Keratinocyte (primary cell): ENCODE measurements at regions not wholly inside any gene's neighbourhood (a gene's known extent, or its start where the extent isn't known, plus 50 kb on each side); places are given as distances from the start of the nearest gene placed in this dataset.

Experiments
- DNase-seq: peaks from one replicate; pipeline ENCODE4 v3.0.0-alpha.2; 2011; ENCODE audit warnings: low read depth, missing footprints, low spot score
- FAIRE-seq: peaks from 2 replicates; lab custom pipeline; 2011; peaks lifted over from hg19 to GRCh38; lab: Jason Lieb, UNC
- H2AFZ ChIP-seq: 2 replicates; pipeline ENCODE4 v1.6.0; 2012; ENCODE audit warnings: low read length, control low read depth, inconsistent platforms; ENCODE audit not compliant: control insufficient read depth
- H3K27ac ChIP-seq: 2 replicates; pipeline ENCODE4 v1.5.1; 2011; ENCODE audit warnings: low read length; ENCODE audit not compliant: control insufficient read depth, insufficient read depth
- H3K27me3 ChIP-seq: 3 replicates; pipeline ENCODE4 v1.6.0; 2011; ENCODE audit warnings: low read length; ENCODE audit not compliant: control insufficient read depth, insufficient read depth; ENCODE audit errors: extremely low read depth
- H3K36me3 ChIP-seq, 2 experiments: 2 replicates in 1 of 2; 3 replicates in 1 of 2; pipeline ENCODE4 v1.5.1; 2011; ENCODE audit warnings: low read length in 2 of 2, mild to moderate bottlenecking in 1 of 2; ENCODE audit not compliant: control insufficient read depth in 2 of 2, insufficient read depth in 2 of 2; ENCODE audit errors: extremely low read depth in 1 of 2
- H3K4me1 ChIP-seq: 3 replicates; pipeline ENCODE4 v1.5.1; 2011; ENCODE audit warnings: low read length; ENCODE audit not compliant: control insufficient read depth, insufficient read depth; ENCODE audit errors: extremely low read depth
- H3K4me2 ChIP-seq: 3 replicates; pipeline ENCODE4 v1.6.0; 2011; ENCODE audit warnings: low read depth, low read length; ENCODE audit not compliant: control insufficient read depth, insufficient read depth; ENCODE audit errors: extremely low read depth
- H3K4me3 ChIP-seq, 3 experiments: fragments of 200-600 bp in 1 of 3; sonication (generic) in 1 of 3; 2 replicates in 2 of 3; 3 replicates in 1 of 3; pipeline ENCODE4 v1.5.1; 2011 to 2016; ENCODE audit warnings: low read length in 3 of 3, mild to moderate bottlenecking in 3 of 3, control low read depth in 2 of 3, inconsistent platforms in 1 of 3, low read depth in 1 of 3, mixed read lengths in 1 of 3, mixed run types in 1 of 3, moderate library complexity in 1 of 3; ENCODE audit not compliant: control insufficient read depth in 2 of 3, insufficient read depth in 2 of 3; ENCODE audit errors: extremely low read depth in 1 of 3
- H3K79me2 ChIP-seq: 2 replicates; pipeline ENCODE4 v1.6.0; 2012; ENCODE audit warnings: low read length; ENCODE audit not compliant: control insufficient read depth, insufficient read depth
- H3K9ac ChIP-seq: 3 replicates; pipeline ENCODE4 v1.6.0; 2011; ENCODE audit warnings: low read length; ENCODE audit not compliant: control insufficient read depth, insufficient read depth; ENCODE audit errors: extremely low read depth
- H3K9me1 ChIP-seq: 3 replicates; pipeline ENCODE4 v1.6.0; 2011; ENCODE audit warnings: low read length; ENCODE audit not compliant: control insufficient read depth, insufficient read depth; ENCODE audit errors: extremely low read depth
- H3K9me3 ChIP-seq: 2 replicates; pipeline ENCODE4 v1.5.1; 2012; ENCODE audit warnings: low read depth, low read length; ENCODE audit not compliant: control insufficient read depth
- H4K20me1 ChIP-seq: 3 replicates; pipeline ENCODE4 v1.6.0; 2011; ENCODE audit warnings: low read length; ENCODE audit not compliant: control insufficient read depth, insufficient read depth; ENCODE audit errors: extremely low read depth
- CTCF ChIP-seq, 3 experiments: IDR thresholded peaks in 1 of 3; conservative IDR thresholded peaks in 1 of 3; optimal IDR thresholded peaks in 1 of 3; 2 replicates in 2 of 3; 3 replicates in 1 of 3; pipeline versions ENCODE3 to v1.5.1; 2011; ENCODE audit warnings: low read length in 3 of 3, mild to moderate bottlenecking in 3 of 3, moderate library complexity in 2 of 3, control low read depth in 1 of 3, inconsistent platforms in 1 of 3; ENCODE audit not compliant: insufficient read depth in 2 of 3; ENCODE audit errors: extremely low read depth in 1 of 3
- EZH2 ChIP-seq: IDR thresholded peaks from one replicate; pipeline ENCODE4 v1.6.1; 2012; ENCODE audit warnings: inconsistent platforms, mild to moderate bottlenecking, low read length, moderate library complexity
- dilution Hi-C: fragments of 300-500 bp; cut with MboI; formaldehyde crosslinking; loops from one replicate; pipeline ENCODE4 v1.7.0; 2020; ENCODE audit warnings: low sequenced_read_pairs; ENCODE audit not compliant: extremely low pct_ligation_motif_present

GRCh38 chr2:14932285-14932684 lies 299.8 kb downstream of the LRATD1 start:
- TF ChIP-seq CTCF (optimal IDR thresholded peaks at IDR 0.05 in 1 of 3, IDR thresholded peaks at IDR 0.05 in 1 of 3, conservative IDR thresholded peaks at IDR 0.05 in 1 of 3; ENCODE audit: extremely low read depth in 1 of 3, insufficient read depth in 2 of 3, low read length in 3 of 3) = no peak
- TF ChIP-seq EZH2 = no peak
- H3K27ac ChIP-seq = no peak overlapping the region
- H4K20me1 ChIP-seq = no peaks in the 10 kb centered on the region
- DNase-seq (no peak), FAIRE-seq (no peak)
- H3K79me2 ChIP-seq = no peaks in the 10 kb centered on the region
- H3K36me3 ChIP-seq = no peaks in the 10 kb centered on the region
- H3K4me3 ChIP-seq = no peak overlapping the region
- no peak overlapping the region for H2AFZ ChIP-seq
- H3K9me1 ChIP-seq = no peaks in the 10 kb centered on the region
- no peak overlapping the region for H3K4me2 ChIP-seq
- no peaks in the 10 kb centered on the region for H3K9me3 ChIP-seq
- no peaks in the 10 kb centered on the region for H3K27me3 ChIP-seq
- H3K9ac ChIP-seq = no peak overlapping the region
- dilution Hi-C loops = no loop called here
- no peaks in the 10 kb centered on the region for H3K4me1 ChIP-seq

- no peaks in the 10 kb centered on the region for H3K9me1 ChIP-seq
- H3K9ac ChIP-seq = no peak overlapping the region
- H3K9me3 ChIP-seq = no peaks in the 10 kb centered on the region
- H3K27me3 ChIP-seq = no peaks in the 10 kb centered on the region
- dilution Hi-C loops = no loop called here
- no peak overlapping the region for H3K27ac ChIP-seq
- FAIRE-seq (no peak), DNase-seq (no peak)
- no peak overlapping the region for H3K4me3 ChIP-seq
- H3K4me1 ChIP-seq = no peaks in the 10 kb centered on the region
- H4K20me1 ChIP-seq = no peaks in the 10 kb centered on the region
- no peak overlapping the region for H2AFZ ChIP-seq
- TF ChIP-seq CTCF (optimal IDR thresholded peaks at IDR 0.05 in 1 of 3, IDR thresholded peaks at IDR 0.05 in 1 of 3, conservative IDR thresholded peaks at IDR 0.05 in 1 of 3; ENCODE audit: extremely low read depth in 1 of 3, insufficient read depth in 2 of 3, low read length in 3 of 3) (no peak), EZH2 (no peak)
- no peaks in the 10 kb centered on the region for H3K36me3 ChIP-seq
- no peak overlapping the region for H3K4me2 ChIP-seq
- H3K79me2 ChIP-seq = no peaks in the 10 kb centered on the region
These were observed 301.2 kb downstream of the LRATD1 start for GRCh38 chr2:14933753-14934152.
